Lung (tissue), 11 donors: ENCODE measurements at regions not wholly inside any gene's neighbourhood (a gene's known extent, or its start where the extent isn't known, plus 50 kb on each side); places are given as distances from the start of the nearest gene placed in this dataset.

Experiments
- ATAC-seq: fragments of 200-7000 bp; cut with Tn5 transposase; one replicate; pipeline ENCODE4 v1.9.1; 2020; ENCODE audit warnings: moderate number of reproducible peaks; ENCODE audit not compliant: insufficient read depth, low FRiP score
- DNase-seq, 3 donors: peaks; one replicate each; pipeline ENCODE4 v3.0.0-alpha.2; 2013 to 2017
- H3K27ac ChIP-seq, 2 donors: one replicate each; pipeline ENCODE4 v1.5.1; 2013; ENCODE audit warnings: mild to moderate bottlenecking in 2 of 2, moderate library complexity in 2 of 2, control low read depth in 1 of 2, inconsistent platforms in 1 of 2, low read depth in 1 of 2, low read length in 1 of 2
- H3K27me3 ChIP-seq, 3 donors: one replicate each; pipeline ENCODE4 v1.5.1; 2013; ENCODE audit warnings: low read length in 2 of 3; ENCODE audit not compliant: control insufficient read depth in 3 of 3, insufficient read depth in 3 of 3
- H3K36me3 ChIP-seq, 4 donors: one replicate each; pipeline ENCODE4 v1.5.1; 2013; ENCODE audit warnings: low read length in 4 of 4, mild to moderate bottlenecking in 1 of 4, moderate library complexity in 1 of 4; ENCODE audit not compliant: control insufficient read depth in 4 of 4, insufficient read depth in 4 of 4
- H3K4me1 ChIP-seq, 5 donors: one replicate each; pipeline ENCODE4 v1.5.1; 2013; ENCODE audit warnings: low read length in 5 of 5, mild to moderate bottlenecking in 2 of 5, moderate library complexity in 1 of 5; ENCODE audit not compliant: control insufficient read depth in 5 of 5, insufficient read depth in 5 of 5
- H3K4me3 ChIP-seq: one replicate; pipeline ENCODE4 v1.5.1; 2013; ENCODE audit warnings: mild to moderate bottlenecking, control low read depth, moderate library complexity
- H3K9ac ChIP-seq, 2 donors: one replicate each; pipeline ENCODE4 v1.5.1; 2013; ENCODE audit warnings: low read length in 2 of 2, control low read depth in 1 of 2; ENCODE audit not compliant: insufficient read depth in 1 of 2
- H3K9me3 ChIP-seq, 4 donors: one replicate each; pipeline ENCODE4 v1.5.1; 2013; ENCODE audit warnings: low read length in 3 of 4, mild to moderate bottlenecking in 1 of 4, moderate library complexity in 1 of 4; ENCODE audit not compliant: control insufficient read depth in 4 of 4, insufficient read depth in 3 of 4
- CTCF ChIP-seq: IDR thresholded peaks from 2 replicates; pipeline ENCODE4 v1.5.1; 2012; ENCODE audit warnings: mild to moderate bottlenecking; ENCODE audit errors: control extremely low read depth, extremely low read depth
- WGBS, 2 donors: extraction: QIAGEN DNeasy Blood & Tissue Kit; methylation state at CpG; one replicate each; pipeline ENCODE4 v1.1.7; 2013; 5-methylcytosine and 5-hydroxymethylcytosine counted together
- donor health status: control.
- donor health status: control.
- donor health status: Bipolar disorder and iron deficiency.
- donor health status: healthy.
- donor health status: DM: yes; HTN: yes; CAD: no.

- Histone ChIP-seq H3K4me1 (peaks cover 0 to 41% (median 11%) of the 10 kb centered on the region in 5 donors), H3K4me3 (no peak overlapping the region)
- ATAC-seq, result peak; percentile 59
These were observed 80.0 kb downstream of the C7orf25 start for GRCh38 chr7:42831718-42832522.

DNA sequence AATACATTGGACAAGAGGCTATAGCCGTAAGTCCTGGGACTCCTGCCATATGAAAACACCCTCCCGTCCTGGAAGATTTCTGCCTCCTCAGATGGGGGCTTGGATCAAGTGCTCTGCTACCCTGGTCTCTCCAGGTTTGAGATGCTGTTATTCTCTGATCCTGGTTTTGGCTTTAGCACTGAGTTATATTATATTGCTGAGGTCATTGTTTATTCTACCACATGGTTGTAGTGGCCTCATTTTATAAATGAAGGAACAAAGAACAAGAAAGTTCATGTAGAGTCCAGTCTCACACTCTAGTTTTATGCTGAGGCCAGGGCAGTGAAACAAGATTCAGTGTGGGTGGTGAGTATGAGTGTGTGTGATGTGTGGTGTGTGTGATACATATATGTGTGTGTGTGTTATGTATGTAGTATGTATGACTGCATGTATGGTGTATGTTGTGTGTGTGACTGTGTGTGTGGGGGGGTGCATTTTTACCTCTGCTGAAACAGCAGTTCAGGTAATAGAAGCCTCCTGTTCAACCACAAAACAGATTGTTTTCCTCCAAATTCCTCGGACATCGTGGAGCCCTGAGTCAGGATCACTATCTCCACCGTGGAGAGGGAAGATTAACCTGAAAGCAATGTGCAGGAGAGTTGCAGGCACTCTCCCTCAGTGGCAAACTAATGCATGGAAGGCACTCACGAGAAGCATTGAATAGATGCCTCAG, 80.7 kb downstream of the C7orf25 start:
- H3K9ac ChIP-seq, result peak overlapping the region in 1 of 2 donors; percentile 61
- DNase-seq (peak; percentile 53 to 89 (median 84)), ATAC-seq (no peak)
- 50 to 65% methylated on average over 6 of the region's 6 CpGs for WGBS, 2 donors
- no peak overlapping the region for H3K27ac ChIP-seq
- peaks cover 0 to 41% (median 11%) of the 10 kb centered on the region in 5 donors for H3K4me1 ChIP-seq
- no peaks in the 10 kb centered on the region for H3K9me3 ChIP-seq
- no peak overlapping the region for H3K4me3 ChIP-seq
- no peaks in the 10 kb centered on the region for H3K36me3 ChIP-seq
- H3K27me3 ChIP-seq, result no peaks in the 10 kb centered on the region
- no peak for TF ChIP-seq CTCF

More at GRCh38 chr7:42831718-42832522, 80.0 kb downstream of the C7orf25 start:
- TF ChIP-seq CTCF, result no peak
- Histone ChIP-seq H3K9ac (peak overlapping the region in 1 of 2 donors; percentile 33), H3K9me3 (no peaks in the 10 kb centered on the region), H3K27me3 (no peaks in the 10 kb centered on the region), H3K36me3 (no peaks in the 10 kb centered on the region), H3K27ac (peak overlapping the region in 1 of 2 donors; percentile 82)
- 23 to 52% methylated on average over 9 of the region's 9 CpGs for WGBS, 2 donors
- DNase-seq, result peak; percentile 70 to 86 (median 84)

DNA sequence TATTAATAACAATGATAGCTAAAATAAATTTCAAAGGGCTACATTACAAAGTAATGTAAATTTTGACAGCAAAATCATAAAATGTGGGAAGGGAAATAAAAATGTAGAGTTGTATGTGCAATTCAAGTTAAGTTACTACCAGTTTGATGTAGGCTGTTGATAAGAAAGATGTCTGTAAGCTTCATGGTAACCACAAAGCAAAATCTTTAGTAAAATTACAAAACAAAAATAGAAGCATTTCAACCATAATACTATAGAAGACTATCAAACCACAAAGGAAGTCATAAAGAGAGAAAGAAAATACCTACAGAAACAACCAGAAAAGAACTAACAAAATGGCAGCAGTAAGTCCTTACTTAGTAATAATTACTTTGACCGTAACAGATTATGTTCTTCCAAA, 99.1 kb downstream of the C7orf25 start:
- no peak for ATAC-seq
- no peak overlapping the region for H3K4me3 ChIP-seq
- H3K36me3 ChIP-seq, result no peaks in the 10 kb centered on the region
- H3K9ac ChIP-seq, result no peak overlapping the region
- H3K9me3 ChIP-seq, result peaks cover 0 to 9% (median 0%) of the 10 kb centered on the region in 4 donors
- H3K4me1 ChIP-seq, result no peaks in the 10 kb centered on the region
- no peak overlapping the region for H3K27ac ChIP-seq
- no peak for TF ChIP-seq CTCF
- WGBS, 2 donors, result 98 to 100% methylated on average over 1 of the region's 1 CpG
- no peak for DNase-seq
- H3K27me3 ChIP-seq, result no peaks in the 10 kb centered on the region
